Inflammatory macrophage treated with lipopolysaccharide for 1 hour (primary cell): ENCODE measurements at regions not wholly inside any gene's neighbourhood (a gene's known extent, or its start where the extent isn't known, plus 50 kb on each side); places are given as distances from the start of the nearest gene placed in this dataset.
A peak's percentile ranks its signal among the peaks of the same experiment; 100 is the strongest.
"Not testable (repeated sequence)": the region's sequence is repeated elsewhere in the genome, so short reads cannot be mapped to it uniquely, and the experiment has no call there.

Experiments
- DNase-seq, 2 donors: peaks; one replicate each; pipeline ENCODE4 v3.0.0-alpha.2; 2020 to 2022

- no peak for DNase-seq
These were observed 152.6 kb downstream of the TFPI2 start for GRCh38 chr7:93737953-93738352.

GRCh38 chr7:93736668-93737369, 153.7 kb downstream of the TFPI2 start:
- DNase-seq = no peak

- no peak for DNase-seq
These were observed 153.8 kb upstream of the CALCR start for GRCh38 chr7:93728292-93728691.

- DNase-seq = no peak
These were observed 151.4 kb upstream of the CALCR start for GRCh38 chr7:93725954-93726353.

- DNase-seq = no peak
These were observed 149.1 kb upstream of the CALCR start for GRCh38 chr7:93723424-93724124.

GRCh38 chr7:93720106-93720505, 145.6 kb upstream of the CALCR start:
- DNase-seq = no peak

GRCh38 chr7:93719546-93719945, 145.0 kb upstream of the CALCR start:
- no peak for DNase-seq

- no peak for DNase-seq
These were observed 142.8 kb upstream of the CALCR start for GRCh38 chr7:93717217-93717900.

GRCh38 chr7:93715234-93715633, 140.7 kb upstream of the CALCR start:
- peak; percentile 10 to 29 for DNase-seq

- no peak for DNase-seq
These were observed 137.4 kb upstream of the CALCR start for GRCh38 chr7:93711926-93712325.

- not testable (repeated sequence) for DNase-seq
These were observed 133.7 kb upstream of the CALCR start for GRCh38 chr7:93708255-93708654.

- no peak for DNase-seq
These were observed 132.7 kb upstream of the CALCR start for GRCh38 chr7:93707249-93707648.

GRCh38 chr7:93706162-93706561, 131.6 kb upstream of the CALCR start:
- not testable (repeated sequence) for DNase-seq

- DNase-seq = no peak
These were observed 129.7 kb upstream of the CALCR start for GRCh38 chr7:93704217-93704616.

GRCh38 chr7:93697901-93698300, 123.4 kb upstream of the CALCR start:
- no peak for DNase-seq

GRCh38 chr7:93693796-93694195, 119.3 kb upstream of the CALCR start:
- no peak for DNase-seq

- no peak for DNase-seq
These were observed 115.5 kb upstream of the CALCR start for GRCh38 chr7:93690021-93690420.

- DNase-seq = no peak
These were observed 103.7 kb upstream of the CALCR start for GRCh38 chr7:93678185-93678584.

- no peak for DNase-seq
These were observed 89.2 kb upstream of the CALCR start for GRCh38 chr7:93663561-93664299.

- not testable (repeated sequence) for DNase-seq
These were observed 83.6 kb upstream of the CALCR start for GRCh38 chr7:93658163-93658562.

- no peak for DNase-seq
These were observed 77.2 kb upstream of the CALCR start for GRCh38 chr7:93651603-93652159.

- no peak for DNase-seq
These were observed 72.0 kb upstream of the CALCR start for GRCh38 chr7:93646538-93646937.

GRCh38 chr7:93636276-93636675, 61.8 kb upstream of the CALCR start:
- no peak for DNase-seq
